OCI-LY1 (cell line): ENCODE measurements at regions not wholly inside any gene's neighbourhood (a gene's known extent, or its start where the extent isn't known, plus 50 kb on each side); places are given as distances from the start of the nearest gene placed in this dataset.

Experiments used
- EZH2 ChIP-seq: fragments of 200-600 bp; sonication (generic), shearing (Covaris generic); IDR thresholded peaks from 2 replicates; pipeline ENCODE4 v1.8.0; 2017; ENCODE audit warnings: borderline replicate concordance, mixed run types, mild to moderate bottlenecking, antibody characterized with exemption, low read length, moderate library complexity, mixed read lengths
- TF ChIP-seq, protein P1 (sequence below): fragments of 200-600 bp; sonication (generic), shearing (Covaris generic); IDR thresholded peaks from 2 replicates; pipeline ENCODE4 v1.5.1; 2017; ENCODE audit warnings: mild to moderate bottlenecking, antibody characterized with exemption, low read length, moderate library complexity, mixed read lengths

DNA sequence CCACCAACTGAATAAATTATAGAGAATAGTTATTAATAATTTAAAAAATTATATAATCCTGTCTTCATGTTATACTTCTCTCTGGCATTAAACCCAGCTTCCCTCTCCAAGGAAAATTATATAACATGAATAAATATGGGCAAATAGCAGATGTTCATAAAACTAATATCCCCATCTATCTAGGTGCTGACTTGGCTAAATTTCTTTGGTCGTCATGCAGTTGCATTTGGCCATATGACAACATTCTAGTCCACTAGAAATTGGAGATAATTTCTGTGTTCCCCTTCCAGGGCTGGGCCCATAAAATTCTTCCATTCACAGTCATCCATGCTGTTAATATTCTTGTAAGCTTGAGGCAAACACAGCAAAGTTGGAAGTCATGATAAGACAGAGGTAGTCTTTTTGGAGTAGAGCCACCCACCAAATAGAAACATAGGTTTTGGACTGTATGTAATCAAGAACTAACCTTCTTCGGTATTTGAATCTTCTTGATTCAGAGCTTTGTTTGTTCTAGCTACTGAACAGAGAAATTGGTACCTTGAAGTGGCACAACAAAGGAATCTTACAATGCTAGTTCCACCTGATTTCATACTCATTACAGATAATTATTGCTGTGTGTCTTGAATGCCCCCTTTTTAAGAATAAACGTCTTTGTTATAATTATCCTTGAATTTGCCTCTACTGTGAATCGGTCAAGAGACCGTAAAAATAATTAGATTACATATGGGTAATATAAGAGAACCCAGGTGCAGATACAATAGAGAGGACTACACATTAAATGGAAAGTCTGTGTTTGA, 678.5 kb upstream of the PCDH20 start:
- TF ChIP-seq, protein P1, sequence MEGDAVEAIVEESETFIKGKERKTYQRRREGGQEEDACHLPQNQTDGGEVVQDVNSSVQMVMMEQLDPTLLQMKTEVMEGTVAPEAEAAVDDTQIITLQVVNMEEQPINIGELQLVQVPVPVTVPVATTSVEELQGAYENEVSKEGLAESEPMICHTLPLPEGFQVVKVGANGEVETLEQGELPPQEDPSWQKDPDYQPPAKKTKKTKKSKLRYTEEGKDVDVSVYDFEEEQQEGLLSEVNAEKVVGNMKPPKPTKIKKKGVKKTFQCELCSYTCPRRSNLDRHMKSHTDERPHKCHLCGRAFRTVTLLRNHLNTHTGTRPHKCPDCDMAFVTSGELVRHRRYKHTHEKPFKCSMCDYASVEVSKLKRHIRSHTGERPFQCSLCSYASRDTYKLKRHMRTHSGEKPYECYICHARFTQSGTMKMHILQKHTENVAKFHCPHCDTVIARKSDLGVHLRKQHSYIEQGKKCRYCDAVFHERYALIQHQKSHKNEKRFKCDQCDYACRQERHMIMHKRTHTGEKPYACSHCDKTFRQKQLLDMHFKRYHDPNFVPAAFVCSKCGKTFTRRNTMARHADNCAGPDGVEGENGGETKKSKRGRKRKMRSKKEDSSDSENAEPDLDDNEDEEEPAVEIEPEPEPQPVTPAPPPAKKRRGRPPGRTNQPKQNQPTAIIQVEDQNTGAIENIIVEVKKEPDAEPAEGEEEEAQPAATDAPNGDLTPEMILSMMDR = no peak
- TF ChIP-seq EZH2 = no peak
